H54 (cell line): ENCODE measurements at regions not wholly inside any gene's neighbourhood (a gene's known extent, or its start where the extent isn't known, plus 50 kb on each side); places are given as distances from the start of the nearest gene placed in this dataset.

Source experiments
- DNase-seq: peaks from one replicate; pipeline ENCODE4 v3.0.0; 2011; ENCODE audit warnings: low spot score, mixed read lengths; ENCODE audit not compliant: insufficient read length
- FAIRE-seq: peaks from 3 replicates; lab custom pipeline; 2011; peaks lifted over from hg19 to GRCh38; lab: Jason Lieb, UNC
- POLR2A ChIP-seq: IDR thresholded peaks from 2 replicates; pipeline ENCODE4 v1.6.1; 2011; ENCODE audit warnings: low read depth, mild to moderate bottlenecking, low read length

- FAIRE-seq (no peak), DNase-seq (no peak)
- TF ChIP-seq POLR2A = no peak
Observed at GRCh38 chr12:24407884-24408283, 458.4 kb upstream of the SOX5 start.

DNA sequence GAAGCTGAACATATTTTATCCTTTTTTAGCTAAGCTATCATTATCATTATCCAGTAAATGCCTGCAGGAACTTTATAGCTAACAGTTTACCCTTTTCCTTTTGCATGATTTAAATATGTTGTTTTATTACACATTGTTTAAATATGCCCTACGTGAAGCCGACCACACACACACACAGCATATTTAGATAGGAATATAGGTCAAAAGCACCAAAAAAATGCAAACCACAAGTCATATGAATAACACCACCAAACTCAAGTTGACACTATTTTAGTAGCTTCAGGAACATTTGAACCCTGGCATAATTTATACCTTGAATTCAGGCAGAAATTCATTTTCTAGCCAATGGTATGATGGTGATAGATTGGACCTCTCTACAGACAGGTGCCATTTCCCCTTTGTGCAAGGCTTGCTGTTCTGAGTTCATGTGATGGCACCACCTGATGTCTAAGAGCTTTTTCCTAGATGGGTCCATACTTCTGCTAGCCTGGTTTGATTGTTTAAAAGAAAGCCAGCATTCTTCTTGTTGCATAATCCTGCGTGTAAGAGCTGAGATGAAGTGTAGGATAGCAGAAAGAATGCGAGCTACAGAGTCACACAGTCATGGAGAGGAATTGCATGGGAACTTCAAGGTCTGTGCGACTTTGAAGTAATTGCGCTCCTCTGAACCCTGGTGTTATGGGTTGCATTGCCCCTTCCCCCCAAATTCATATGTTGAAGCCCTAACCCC is 454.8 kb upstream of the SOX5 start:
- no peak for TF ChIP-seq POLR2A
- DNase-seq (no peak), FAIRE-seq (no peak)

- FAIRE-seq = no peak
Observed at GRCh38 chr12:24400533-24400932, 451.1 kb upstream of the SOX5 start.

GRCh38 chr12:24398605-24399004 is 449.1 kb upstream of the SOX5 start:
- FAIRE-seq (no peak), DNase-seq (no peak)
- TF ChIP-seq POLR2A = no peak

More at GRCh38 chr12:24400533-24400932, 451.1 kb upstream of the SOX5 start:
- TF ChIP-seq POLR2A = no peak
- DNase-seq = no peak

GRCh38 chr12:24396224-24396623 is 446.8 kb upstream of the SOX5 start:
- TF ChIP-seq POLR2A = no peak
- FAIRE-seq (no peak), DNase-seq (no peak)

GRCh38 chr12:24394246-24394645 is 444.8 kb upstream of the SOX5 start:
- no peak for TF ChIP-seq POLR2A
- DNase-seq (no peak), FAIRE-seq (no peak)

DNA sequence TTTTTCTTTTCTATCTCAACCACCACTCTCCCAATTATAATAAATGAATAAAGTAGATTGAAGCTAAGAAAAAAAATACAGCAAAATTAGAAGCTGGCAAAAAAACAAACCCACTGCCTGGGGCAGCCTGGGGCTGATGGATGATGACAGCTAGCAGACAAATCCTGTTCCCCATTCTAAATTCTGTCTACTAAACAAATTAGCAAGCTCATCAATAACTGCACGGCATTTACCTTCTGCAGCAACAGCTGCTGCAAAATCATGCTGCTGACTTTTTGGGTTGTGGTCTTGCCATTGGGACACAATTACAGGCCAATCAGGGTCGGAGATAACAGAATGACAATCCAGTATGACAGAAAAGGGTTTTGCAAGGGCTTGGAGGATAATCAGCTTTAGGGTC is 443.6 kb upstream of the SOX5 start:
- DNase-seq = no peak
- TF ChIP-seq POLR2A = no peak
- FAIRE-seq = no peak

DNA sequence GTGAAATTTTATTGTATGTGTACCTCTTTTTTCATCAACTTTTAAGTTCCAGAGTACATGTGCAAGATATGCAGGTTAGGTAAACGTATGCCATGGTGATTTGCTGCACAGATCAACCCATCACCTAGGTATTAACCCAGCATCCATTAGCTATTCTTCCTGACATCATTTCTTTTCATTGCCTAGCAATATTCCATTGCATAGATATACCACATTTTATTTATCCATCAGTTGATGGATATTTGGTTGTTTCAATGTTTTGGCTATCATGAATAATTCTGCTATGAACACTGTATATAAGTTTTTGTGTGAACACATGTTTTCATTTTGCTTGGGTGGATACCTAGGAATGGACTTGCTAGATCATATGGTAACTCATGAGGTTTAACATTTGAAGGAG is 439.9 kb upstream of the SOX5 start:
- DNase-seq (no peak), FAIRE-seq (no peak)

GRCh38 chr12:24387381-24387780 is 437.9 kb upstream of the SOX5 start:
- no peak for TF ChIP-seq POLR2A
- DNase-seq (no peak), FAIRE-seq (no peak)

More for the DNA sequence above, 439.9 kb upstream of the SOX5 start:
- no peak for TF ChIP-seq POLR2A

- FAIRE-seq (no peak), DNase-seq (no peak)
- no peak for TF ChIP-seq POLR2A
Observed at GRCh38 chr12:24386836-24387235, 437.4 kb upstream of the SOX5 start.

- no peak for DNase-seq
- no peak for TF ChIP-seq POLR2A
- no peak for FAIRE-seq
Observed at GRCh38 chr12:24381790-24382189, 432.3 kb upstream of the SOX5 start.

DNA sequence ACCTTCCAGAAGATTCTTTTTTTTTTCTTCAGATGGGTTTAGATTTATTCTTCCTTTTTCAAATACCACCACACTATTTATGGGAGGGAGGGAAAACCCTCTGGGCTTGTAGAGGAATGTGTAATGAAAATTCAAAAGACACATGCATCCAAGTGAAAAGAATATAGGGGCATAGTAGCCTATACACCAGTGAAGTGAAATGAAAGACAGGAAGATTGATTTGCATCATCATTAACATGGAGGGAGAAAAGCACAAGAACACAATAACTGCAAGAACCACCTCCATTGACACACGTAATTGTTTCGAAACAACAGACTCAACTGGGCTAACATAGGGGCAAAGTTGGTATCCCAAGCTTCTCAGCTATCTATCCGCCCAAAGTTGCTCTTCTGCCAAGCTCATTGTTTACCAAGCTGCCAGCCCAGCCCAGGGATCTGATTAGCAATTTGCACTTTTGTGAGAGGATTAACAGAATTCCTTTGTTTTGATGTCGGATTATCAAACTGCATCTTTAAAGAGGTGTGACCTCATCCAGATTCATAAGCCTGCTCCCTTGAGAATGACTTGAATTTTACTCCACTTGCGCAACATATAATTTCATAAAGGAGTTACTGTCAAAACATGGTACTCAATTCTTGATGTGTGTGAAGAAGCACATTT is 430.5 kb upstream of the SOX5 start:
- TF ChIP-seq POLR2A = no peak
- FAIRE-seq (no peak), DNase-seq (no peak)

GRCh38 chr12:24379433-24379832 is 430.0 kb upstream of the SOX5 start:
- no peak for FAIRE-seq
- DNase-seq = no peak
- no peak for TF ChIP-seq POLR2A

GRCh38 chr12:24378548-24379407 is 429.3 kb upstream of the SOX5 start:
- FAIRE-seq = no peak
- no peak for DNase-seq
- no peak for TF ChIP-seq POLR2A
